DOHH2 (cell line): ENCODE measurements at regions not wholly inside any gene's neighbourhood (a gene's known extent, or its start where the extent isn't known, plus 50 kb on each side); places are given as distances from the start of the nearest gene placed in this dataset.

ENCODE experiments used
- H3F3A ChIP-seq: fragments of 200-600 bp; sonication (generic), shearing (Covaris generic); 2 replicates; pipeline ENCODE4 v1.6.0; 2016; ENCODE audit warnings: antibody characterized with exemption, mild to moderate bottlenecking; ENCODE audit not compliant: control insufficient read depth, insufficient read depth
- H3K27ac ChIP-seq: fragments of 200-600 bp; sonication (generic); 2 replicates; pipeline ENCODE4 v1.5.1; 2014; ENCODE audit warnings: low read depth, mild to moderate bottlenecking, low read length, moderate library complexity
- H3K27me3 ChIP-seq: fragments of 200-600 bp; sonication (generic); 2 replicates; pipeline ENCODE4 v1.6.1; 2014; ENCODE audit warnings: mild to moderate bottlenecking, low read length, mixed read lengths; ENCODE audit not compliant: control insufficient read depth
- H3K36me3 ChIP-seq: fragments of 200-600 bp; sonication (generic); 2 replicates; pipeline ENCODE4 v1.6.1; 2014; ENCODE audit warnings: mild to moderate bottlenecking, low read length, moderate library complexity, mixed read lengths; ENCODE audit not compliant: control insufficient read depth
- H3K4me1 ChIP-seq: fragments of 200-600 bp; sonication (generic); 2 replicates; pipeline ENCODE4 v1.6.1; 2014; ENCODE audit warnings: mild to moderate bottlenecking, low read length, mixed read lengths; ENCODE audit not compliant: control insufficient read depth
- H3K4me2 ChIP-seq: fragments of 200-600 bp; sonication (generic); 2 replicates; pipeline ENCODE4 v1.6.0; 2014; ENCODE audit warnings: mild to moderate bottlenecking, low read length, moderate library complexity
- H3K4me3 ChIP-seq: fragments of 200-600 bp; sonication (generic); 2 replicates; pipeline ENCODE4 v1.5.1; 2014; ENCODE audit warnings: mild to moderate bottlenecking, low read length, mixed read lengths
- H3K79me2 ChIP-seq: fragments of 200-600 bp; sonication (generic); 2 replicates; pipeline ENCODE4 v1.6.1; 2014; ENCODE audit warnings: mild to moderate bottlenecking, low read length, mixed read lengths; ENCODE audit not compliant: control insufficient read depth
- H3K9me2 ChIP-seq: fragments of 200-600 bp; sonication (generic); replicated peaks from 2 replicates; pipeline ENCODE4 v1.6.1; 2014; ENCODE audit warnings: mild to moderate bottlenecking, low read length, mixed read lengths; ENCODE audit not compliant: control insufficient read depth
- H3K9me3 ChIP-seq: fragments of 200-600 bp; sonication (generic); 2 replicates; pipeline ENCODE4 v1.6.1; 2014; ENCODE audit warnings: antibody characterized with exemption, low read length, mixed read lengths; ENCODE audit not compliant: control insufficient read depth, insufficient read depth
- H4K20me1 ChIP-seq: fragments of 200-600 bp; sonication (generic); 2 replicates; pipeline ENCODE4 v1.6.0; 2014; ENCODE audit warnings: low read depth, mild to moderate bottlenecking, antibody characterized with exemption, low read length, moderate library complexity; ENCODE audit not compliant: control insufficient read depth, insufficient read depth
- EZH2phosphoT487 ChIP-seq: fragments of 200-600 bp; sonication (generic); IDR thresholded peaks from 2 replicates; pipeline ENCODE4 v1.6.1; 2017; ENCODE audit warnings: borderline replicate concordance, mild to moderate bottlenecking, antibody characterized with exemption, low read length, moderate library complexity, mixed read lengths
- TF ChIP-seq, protein P1 (sequence below): fragments of 200-600 bp; sonication (generic); IDR thresholded peaks from one replicate; pipeline ENCODE4 v1.5.1; 2014; ENCODE audit warnings: antibody characterized with exemption, mild to moderate bottlenecking, low read depth, low read length; ENCODE audit not compliant: poor library complexity, severe bottlenecking

DNA sequence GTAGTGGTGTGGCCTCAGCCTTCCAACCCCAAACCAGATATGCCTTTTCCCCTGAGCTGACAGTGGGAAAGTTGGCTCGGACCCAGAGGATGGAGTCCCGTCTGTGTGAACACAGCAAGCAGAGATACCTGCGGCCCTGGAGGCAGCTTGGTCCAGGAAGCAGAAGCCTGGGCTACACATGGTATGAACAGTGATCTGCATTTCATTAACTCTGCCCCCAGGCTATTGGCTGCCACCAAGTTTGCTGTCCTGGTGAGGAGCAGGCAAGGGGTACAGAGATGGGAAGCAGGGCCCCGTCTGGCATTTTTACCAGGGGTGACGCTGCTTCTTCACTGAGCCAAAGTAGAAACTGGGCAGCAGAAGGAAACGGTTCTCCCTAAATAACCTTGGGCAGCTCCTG is 90.0 kb downstream of the EDN3 start:
- Histone ChIP-seq H3K4me1 (peaks cover 5% of the 10 kb centered on the region; the same call in 1 of the 2 replicates), H3K4me3 (no peak overlapping the region), H3K79me2 (no peaks in the 10 kb centered on the region), H3K27me3 (peaks cover 22% of the 10 kb centered on the region), H4K20me1 (no peaks in the 10 kb centered on the region), H3K9me3 (no peaks in the 10 kb centered on the region), H3K27ac (no peak overlapping the region), H3K4me2 (no peak overlapping the region), H3K36me3 (no peaks in the 10 kb centered on the region), H3K9me2 (no peaks in the 10 kb centered on the region), H3F3A (no peaks in the 10 kb centered on the region)
- TF ChIP-seq, protein P1, sequence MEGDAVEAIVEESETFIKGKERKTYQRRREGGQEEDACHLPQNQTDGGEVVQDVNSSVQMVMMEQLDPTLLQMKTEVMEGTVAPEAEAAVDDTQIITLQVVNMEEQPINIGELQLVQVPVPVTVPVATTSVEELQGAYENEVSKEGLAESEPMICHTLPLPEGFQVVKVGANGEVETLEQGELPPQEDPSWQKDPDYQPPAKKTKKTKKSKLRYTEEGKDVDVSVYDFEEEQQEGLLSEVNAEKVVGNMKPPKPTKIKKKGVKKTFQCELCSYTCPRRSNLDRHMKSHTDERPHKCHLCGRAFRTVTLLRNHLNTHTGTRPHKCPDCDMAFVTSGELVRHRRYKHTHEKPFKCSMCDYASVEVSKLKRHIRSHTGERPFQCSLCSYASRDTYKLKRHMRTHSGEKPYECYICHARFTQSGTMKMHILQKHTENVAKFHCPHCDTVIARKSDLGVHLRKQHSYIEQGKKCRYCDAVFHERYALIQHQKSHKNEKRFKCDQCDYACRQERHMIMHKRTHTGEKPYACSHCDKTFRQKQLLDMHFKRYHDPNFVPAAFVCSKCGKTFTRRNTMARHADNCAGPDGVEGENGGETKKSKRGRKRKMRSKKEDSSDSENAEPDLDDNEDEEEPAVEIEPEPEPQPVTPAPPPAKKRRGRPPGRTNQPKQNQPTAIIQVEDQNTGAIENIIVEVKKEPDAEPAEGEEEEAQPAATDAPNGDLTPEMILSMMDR = no peak

- Histone ChIP-seq H3K4me1 (no peaks in the 10 kb centered on the region), H3K27ac (no peak overlapping the region), H3F3A (no peaks in the 10 kb centered on the region), H3K4me2 (no peak overlapping the region), H3K4me3 (no peak overlapping the region), H3K36me3 (no peaks in the 10 kb centered on the region), H4K20me1 (no peaks in the 10 kb centered on the region), H3K9me2 (no peaks in the 10 kb centered on the region), H3K79me2 (no peaks in the 10 kb centered on the region), H3K9me3 (no peaks in the 10 kb centered on the region), H3K27me3 (peaks cover 26% of the 10 kb centered on the region)
- TF ChIP-seq, protein P1 = no peak
- no peak for TF ChIP-seq EZH2phosphoT487
These were observed 91.6 kb downstream of the EDN3 start for GRCh38 chr20:59391975-59392374.

DNA sequence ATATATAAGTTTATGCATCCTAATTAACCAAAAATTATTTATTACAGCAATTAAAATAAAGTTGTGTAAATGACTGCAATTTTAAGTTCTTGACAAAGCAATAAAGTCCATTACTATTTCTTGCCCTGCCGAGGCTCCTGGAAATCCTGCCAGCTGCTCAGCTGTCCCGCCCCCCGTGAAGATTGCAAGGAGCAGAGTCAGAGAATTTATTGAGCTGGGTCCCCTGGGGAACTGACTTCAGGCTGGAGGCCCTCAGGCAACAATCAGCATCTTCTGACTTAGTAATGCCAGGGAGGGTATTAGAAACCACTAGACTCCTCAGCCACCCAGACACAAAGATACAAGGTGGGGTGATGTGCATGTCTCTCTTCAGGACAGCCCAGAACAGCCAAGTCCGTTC is 92.3 kb downstream of the EDN3 start:
- no peaks in the 10 kb centered on the region for H3K9me3 ChIP-seq
- TF ChIP-seq, protein P1 = no peak
- TF ChIP-seq EZH2phosphoT487 = no peak
- no peaks in the 10 kb centered on the region for H3F3A ChIP-seq
- H3K4me3 ChIP-seq = no peak overlapping the region
- H3K9me2 ChIP-seq = no peaks in the 10 kb centered on the region
- H3K27ac ChIP-seq = no peak overlapping the region
- no peak overlapping the region for H3K4me2 ChIP-seq
- peaks cover 26% of the 10 kb centered on the region for H3K27me3 ChIP-seq
- H3K4me1 ChIP-seq = no peaks in the 10 kb centered on the region
- no peaks in the 10 kb centered on the region for H3K79me2 ChIP-seq
- no peaks in the 10 kb centered on the region for H3K36me3 ChIP-seq
- no peaks in the 10 kb centered on the region for H4K20me1 ChIP-seq

- Histone ChIP-seq H3K4me1 (no peaks in the 10 kb centered on the region), H3K27ac (no peak overlapping the region), H3K4me3 (no peak overlapping the region), H3K27me3 (peaks cover 29% of the 10 kb centered on the region), H3K9me3 (no peaks in the 10 kb centered on the region), H3K4me2 (no peak overlapping the region), H3K79me2 (no peaks in the 10 kb centered on the region), H3F3A (no peaks in the 10 kb centered on the region), H3K9me2 (no peaks in the 10 kb centered on the region), H4K20me1 (no peaks in the 10 kb centered on the region), H3K36me3 (no peaks in the 10 kb centered on the region)
- TF ChIP-seq, protein P1 = no peak
- TF ChIP-seq EZH2phosphoT487 = no peak
These were observed 92.7 kb downstream of the EDN3 start for GRCh38 chr20:59393142-59393541.
